SK-N-SH (cell line): ENCODE measurements at regions not wholly inside any gene's neighbourhood (a gene's known extent, or its start where the extent isn't known, plus 50 kb on each side); places are given as distances from the start of the nearest gene placed in this dataset.

Source experiments
- CHD2 ChIP-seq: fragments of 150-350 bp; IDR thresholded peaks from 2 replicates; pipeline ENCODE4 v1.6.1; 2018; ENCODE audit warnings: low read length; ENCODE audit not compliant: partially characterized antibody
- CTCF ChIP-seq: fragments of 200-600 bp; sonication (generic); IDR thresholded peaks from 2 replicates; pipeline ENCODE4 v1.6.1; 2017; ENCODE audit warnings: antibody characterized with exemption, mild to moderate bottlenecking, moderate library complexity
- EP300 ChIP-seq, 2 experiments: IDR thresholded peaks; 2 replicates each; pipeline versions ENCODE4 v1.4.0 to v1.6.1; 2012; ENCODE audit warnings: borderline replicate concordance in 1 of 2, low read depth in 1 of 2, low read length in 1 of 2
- EZH2phosphoT487 ChIP-seq: fragments of 200-600 bp; sonication (generic); IDR thresholded peaks from 2 replicates; pipeline ENCODE4 v1.6.1; 2017; ENCODE audit warnings: low read depth, mixed run types, mild to moderate bottlenecking, antibody characterized with exemption, moderate library complexity, borderline replicate concordance
- JUND ChIP-seq: IDR thresholded peaks from 2 replicates; pipeline ENCODE4 v1.4.0; 2012
- NRF1 ChIP-seq: IDR thresholded peaks from 2 replicates; pipeline ENCODE4 v1.6.1; 2012; ENCODE audit warnings: low read depth, mild to moderate bottlenecking, low read length
- PBX3 ChIP-seq: IDR thresholded peaks from 2 replicates; pipeline ENCODE4; 2012
- POLR2AphosphoS5 ChIP-seq: IDR thresholded peaks from 2 replicates; pipeline ENCODE4 v1.6.1; 2012; ENCODE audit warnings: low read depth, low read length
- RXRA ChIP-seq: IDR thresholded peaks from 2 replicates; pipeline ENCODE4 v1.4.0; 2012; ENCODE audit warnings: low read depth, mild to moderate bottlenecking, borderline replicate concordance
- TAF1 ChIP-seq: IDR thresholded peaks from 2 replicates; pipeline ENCODE4 v1.6.1; 2012; ENCODE audit warnings: low read depth, mild to moderate bottlenecking, low read length, moderate library complexity, borderline replicate concordance
- USF2 ChIP-seq: fragments of 150-350 bp; IDR thresholded peaks from 2 replicates; pipeline ENCODE4 v1.6.1; 2017; ENCODE audit warnings: antibody characterized with exemption, low read length, low read depth, borderline replicate concordance
- YY1 ChIP-seq: IDR thresholded peaks from 2 replicates; pipeline ENCODE4 v1.4.0; 2012; ENCODE audit warnings: low read depth, mild to moderate bottlenecking

GRCh38 chr2:147031897-147032296 lies 812.9 kb upstream of the ACVR2A start:
- TF ChIP-seq CTCF: no peak
- no peak for TF ChIP-seq NRF1
- TF ChIP-seq TAF1: no peak
- no peak for TF ChIP-seq YY1
- no peak for TF ChIP-seq POLR2AphosphoS5
- TF ChIP-seq EP300 (IDR thresholded peaks at IDR 0.05; ENCODE audit: borderline replicate concordance in 1 of 2, low read depth in 1 of 2, low read length in 1 of 2): no peak
- TF ChIP-seq JUND: no peak
- TF ChIP-seq USF2: no peak
- TF ChIP-seq CHD2: no peak
- TF ChIP-seq EZH2phosphoT487: no peak
- TF ChIP-seq PBX3: no peak
- TF ChIP-seq RXRA: no peak
